CD4-positive, alpha-beta T cell treated with Interferon alpha-2 for 1 hour (primary cell): ENCODE measurements at regions not wholly inside any gene's neighbourhood (a gene's known extent, or its start where the extent isn't known, plus 50 kb on each side); places are given as distances from the start of the nearest gene placed in this dataset.
A peak's percentile ranks its signal among the peaks of the same experiment; 100 is the strongest.

Experiments
- DNase-seq, 2 donors: peaks; one replicate each; pipeline ENCODE4 v3.0.0-alpha.2; 2020 to 2022

- DNase-seq = no peak
Measured at GRCh38 chr2:100627330-100628300, 64.8 kb downstream of the PDCL3 start.

GRCh38 chr2:100628506-100628905 is 65.7 kb downstream of the PDCL3 start:
- DNase-seq = no peak

GRCh38 chr2:100629309-100629708 is 66.5 kb downstream of the PDCL3 start:
- no peak for DNase-seq

GRCh38 chr2:100630473-100630977 is 67.7 kb downstream of the PDCL3 start:
- no peak for DNase-seq

- DNase-seq = no peak
Measured at GRCh38 chr2:100632037-100632436, 69.2 kb downstream of the PDCL3 start.

GRCh38 chr2:100632759-100633158 is 70.0 kb downstream of the PDCL3 start:
- DNase-seq = no peak

- DNase-seq = no peak
Measured at GRCh38 chr2:100639588-100640390, 77.0 kb downstream of the PDCL3 start.

GRCh38 chr2:100640431-100641124 is 77.8 kb downstream of the PDCL3 start:
- no peak for DNase-seq

- no peak for DNase-seq
Measured at GRCh38 chr2:100641125-100641435, 78.3 kb downstream of the PDCL3 start.

GRCh38 chr2:100642425-100642824 is 79.6 kb downstream of the PDCL3 start:
- DNase-seq = no peak

GRCh38 chr2:100643467-100643866 is 80.7 kb downstream of the PDCL3 start:
- peak in 1 of 2 donors; percentile 10 for DNase-seq

- DNase-seq = peak; percentile 32 to 66
Measured at GRCh38 chr2:100643906-100644501, 81.2 kb downstream of the PDCL3 start.

- DNase-seq = no peak
Measured at GRCh38 chr2:100645695-100646429, 83.1 kb downstream of the PDCL3 start.

- DNase-seq = no peak
Measured at GRCh38 chr2:100647709-100648108, 84.9 kb downstream of the PDCL3 start.

- no peak for DNase-seq
Measured at GRCh38 chr2:100650151-100650550, 87.4 kb downstream of the PDCL3 start.

- peak; percentile 22 to 33 for DNase-seq
Measured at GRCh38 chr2:100653449-100654035, 90.7 kb downstream of the PDCL3 start.

- no peak for DNase-seq
Measured at GRCh38 chr2:100654611-100655010, 91.8 kb downstream of the PDCL3 start.

GRCh38 chr2:100655446-100655845 is 92.7 kb downstream of the PDCL3 start:
- DNase-seq = no peak

GRCh38 chr2:100655936-100656534 is 93.2 kb downstream of the PDCL3 start:
- DNase-seq = no peak

GRCh38 chr2:100658017-100658416 is 95.2 kb downstream of the PDCL3 start:
- no peak for DNase-seq
